ENCODE measurements at regions not wholly inside any gene's neighbourhood (a gene's known extent, or its start where the extent isn't known, plus 50 kb on each side); places are given as distances from the start of the nearest gene placed in this dataset.

DNA sequence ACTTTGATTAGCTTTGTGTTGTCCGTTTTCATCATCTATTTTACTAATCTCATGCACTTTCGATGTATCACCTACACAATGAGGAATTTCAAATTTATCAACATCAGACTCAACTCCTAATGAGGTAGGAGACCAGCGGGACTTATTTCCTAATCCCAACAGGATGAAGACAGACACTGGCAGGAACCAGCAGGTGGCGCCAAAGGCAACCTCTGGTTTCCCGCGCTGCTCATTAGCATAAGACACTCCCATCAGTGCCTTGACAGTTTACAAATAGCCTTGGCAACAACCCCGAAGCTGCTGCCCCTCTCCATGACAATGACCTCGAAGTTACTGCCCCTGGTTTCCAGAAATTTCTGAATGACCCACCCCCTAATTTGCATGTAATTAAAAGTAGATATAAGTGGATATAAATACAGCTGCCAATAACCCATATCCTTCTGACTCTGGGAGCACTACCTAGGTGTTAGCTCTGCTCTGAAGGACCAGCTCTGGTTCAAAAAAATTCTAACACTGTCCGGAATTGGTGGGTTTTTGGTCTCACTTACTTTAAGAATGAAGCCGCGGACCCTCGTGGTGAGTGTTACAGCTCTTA lies 974.8 kb downstream of the ADGRL2 start:
- DNase-seq (ENCODE audit: low read depth): no peak

DNA sequence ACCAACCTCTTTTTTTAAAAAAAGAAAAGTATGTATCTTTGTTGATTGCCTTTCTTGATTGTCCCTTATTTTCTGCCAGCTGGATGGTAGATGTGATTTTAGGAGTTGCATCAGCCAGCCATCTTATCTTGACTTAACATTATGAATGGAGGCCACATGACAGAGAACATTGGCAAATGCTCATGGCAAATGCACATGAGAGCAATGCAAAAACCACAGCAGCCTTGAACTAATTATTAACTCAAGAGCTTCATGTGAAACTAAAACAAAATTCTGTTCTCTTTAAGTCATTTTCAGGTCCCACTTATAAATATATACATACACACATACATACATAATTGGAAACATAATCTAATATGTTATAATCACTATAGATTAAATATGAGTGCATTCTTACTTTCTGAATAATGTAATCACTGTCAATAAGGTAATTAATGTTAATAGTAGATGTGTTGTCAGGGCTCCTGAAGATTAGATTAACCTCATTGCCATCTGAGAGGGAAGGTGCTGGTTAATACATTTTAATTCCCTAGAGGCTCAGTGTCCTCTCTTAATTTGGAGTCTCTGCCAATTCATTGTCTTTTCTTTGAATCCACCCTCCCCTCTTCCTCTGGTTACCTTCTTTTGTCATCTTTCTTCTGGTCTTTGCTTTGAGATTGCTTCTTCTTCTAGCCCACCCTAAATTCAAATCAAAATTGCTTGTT lies 962.2 kb downstream of the ADGRL2 start:
- DNase-seq (ENCODE audit: low read depth): no peak

DNA sequence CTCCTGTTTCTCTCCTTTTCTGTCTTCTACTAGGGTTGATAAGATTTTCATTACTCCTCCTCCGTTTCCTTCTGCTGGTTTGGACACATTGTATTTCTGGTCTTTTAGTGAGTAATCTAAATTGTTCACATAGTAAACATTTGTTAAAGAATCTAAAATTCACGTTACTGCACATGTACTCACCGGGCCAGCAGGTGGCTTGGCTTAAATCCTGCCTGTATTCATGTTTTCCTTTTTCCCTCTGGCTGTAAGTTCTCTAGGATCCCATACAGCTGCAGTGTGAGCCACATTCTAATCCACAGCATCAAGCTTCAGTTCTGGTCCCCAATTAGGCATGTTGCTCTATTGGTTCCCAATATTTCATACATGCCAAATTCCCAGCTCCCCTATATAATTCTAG lies 958.3 kb downstream of the ADGRL2 start:
- no peak for DNase-seq (ENCODE audit: low read depth)

DNA sequence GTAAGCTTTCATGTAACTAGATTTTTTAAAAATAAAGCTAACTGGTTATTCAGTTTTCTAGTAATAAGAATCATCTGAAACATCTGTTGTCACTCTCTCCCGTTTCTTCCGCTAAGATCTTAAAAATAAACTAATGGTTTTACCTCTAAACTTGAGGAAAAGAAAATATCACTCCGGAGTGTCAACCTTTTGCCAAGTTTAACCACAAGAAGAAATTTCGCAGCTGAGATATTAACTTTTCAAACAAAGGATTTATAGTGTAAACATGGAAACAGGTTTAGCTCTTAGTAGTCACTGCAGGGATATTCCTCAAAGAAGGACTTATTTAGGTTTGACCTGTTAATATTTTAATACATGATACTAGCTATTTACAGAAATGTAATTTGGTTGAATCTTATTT lies 954.9 kb downstream of the ADGRL2 start:
- no peak for DNase-seq (ENCODE audit: low read depth)

DNA sequence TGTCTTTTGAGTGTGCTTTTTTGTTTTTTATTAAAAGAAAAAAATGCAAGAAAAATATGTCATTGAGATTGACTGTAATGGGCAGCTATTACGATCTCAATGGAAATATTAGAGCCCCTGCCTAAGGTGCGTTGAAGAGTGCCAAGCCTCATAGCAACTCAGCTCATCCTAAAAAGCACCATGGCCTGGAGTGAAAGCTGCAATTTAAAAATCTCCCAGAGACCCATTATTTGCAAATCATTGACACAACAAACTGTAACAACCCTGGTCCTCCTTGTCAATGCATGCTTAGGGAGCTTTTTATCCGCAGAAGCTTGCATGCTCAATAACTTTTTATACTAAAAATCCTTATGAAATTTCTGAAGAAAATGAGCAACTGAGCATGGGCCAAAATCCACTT lies 954.5 kb downstream of the ADGRL2 start:
- DNase-seq (ENCODE audit: low read depth): no peak

DNA sequence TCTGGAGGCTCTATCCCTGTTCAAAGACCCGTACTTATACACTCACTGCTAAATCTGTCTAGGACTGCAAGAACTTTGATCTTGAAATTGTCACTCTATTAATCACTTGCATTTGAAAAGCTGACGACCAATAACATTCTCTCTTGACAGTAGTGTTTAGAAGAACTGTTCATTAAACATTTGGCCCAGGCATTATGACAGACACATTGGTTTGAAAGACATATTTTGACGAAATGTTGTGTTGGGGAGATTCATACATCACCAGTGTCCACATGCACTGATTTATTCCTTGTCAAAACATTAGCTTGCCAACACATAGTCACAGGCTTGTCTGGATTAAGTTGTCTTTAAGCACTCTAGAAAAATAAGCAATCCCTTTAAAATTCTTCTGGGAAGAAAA lies 951.3 kb downstream of the ADGRL2 start:
- no peak for DNase-seq (ENCODE audit: low read depth)

DNA sequence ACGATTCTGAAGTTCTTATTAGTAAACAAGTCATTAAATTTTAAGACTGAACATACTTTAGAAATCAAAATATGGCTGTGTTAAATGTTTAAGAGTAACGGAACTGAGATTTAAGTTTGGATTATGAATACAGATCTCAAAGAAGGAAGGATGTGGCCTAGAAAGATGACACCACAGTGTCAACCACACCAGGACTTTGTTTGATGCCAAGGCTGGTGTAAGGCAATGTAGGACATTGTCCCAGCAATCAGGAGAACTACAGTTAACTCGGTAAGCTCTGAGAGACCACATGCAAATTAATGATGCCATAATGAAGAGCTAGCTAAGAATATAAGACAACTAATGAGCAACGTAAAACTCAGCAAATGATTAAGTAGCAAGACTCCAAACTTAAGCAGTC lies 932.9 kb downstream of the ADGRL2 start:
- no peak for DNase-seq (ENCODE audit: low read depth)

DNA sequence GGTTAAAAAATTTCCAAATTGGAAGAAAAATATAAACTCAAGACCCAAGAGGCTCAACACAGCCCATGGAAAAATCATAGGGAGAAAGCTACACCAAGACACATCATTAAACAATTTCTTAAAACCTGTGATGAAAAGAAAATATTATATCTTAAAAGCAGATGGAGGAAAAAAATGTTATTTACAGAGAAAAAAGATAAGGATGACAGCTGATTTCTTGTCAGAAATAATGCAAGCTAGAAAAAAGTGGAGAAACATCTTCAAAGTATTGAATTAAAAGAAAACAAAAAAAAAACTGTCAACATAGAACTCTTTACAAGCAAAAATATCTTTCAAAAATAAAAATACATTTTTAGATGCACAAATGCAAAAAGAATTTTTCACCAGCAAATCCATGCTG lies 930.5 kb downstream of the ADGRL2 start:
- no peak for DNase-seq (ENCODE audit: low read depth)

DNA sequence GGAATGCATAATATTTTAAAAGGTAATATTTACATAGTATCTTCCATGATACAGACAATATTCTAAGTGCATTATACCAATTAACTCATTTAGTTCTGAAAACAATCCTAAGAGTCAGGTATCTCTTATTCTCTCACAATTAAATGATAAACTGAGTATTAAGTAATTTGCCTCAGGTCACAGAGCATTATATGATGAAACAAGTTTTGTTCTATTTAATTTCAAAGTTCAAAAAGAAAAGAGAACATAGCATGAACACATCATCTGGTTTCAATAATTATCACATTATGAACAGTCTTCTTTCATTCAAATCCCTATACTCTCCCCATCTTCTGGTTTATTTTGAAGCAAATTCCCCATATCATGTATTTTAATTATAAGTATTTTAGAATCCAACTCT lies 927.5 kb downstream of the ADGRL2 start:
- DNase-seq (ENCODE audit: low read depth): no peak

DNA sequence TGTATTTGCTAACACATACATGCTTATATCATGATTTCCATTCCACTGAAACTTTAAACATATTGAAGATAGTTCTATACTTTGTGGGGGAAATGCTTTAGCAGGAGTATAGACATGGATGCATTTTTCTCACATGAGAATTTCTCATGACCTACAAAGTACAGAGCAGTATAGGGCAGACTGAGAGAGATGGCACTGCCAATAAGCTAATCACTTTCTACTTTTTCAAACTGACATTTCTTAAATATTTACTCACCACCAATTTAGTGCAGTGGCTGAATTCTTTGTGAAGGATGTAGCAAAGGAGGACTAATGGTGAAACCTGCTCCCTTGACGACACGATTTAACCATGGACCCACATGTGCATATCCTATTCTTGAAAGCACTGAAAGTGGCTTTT lies 923.5 kb downstream of the ADGRL2 start:
- DNase-seq (ENCODE audit: low read depth): no peak

DNA sequence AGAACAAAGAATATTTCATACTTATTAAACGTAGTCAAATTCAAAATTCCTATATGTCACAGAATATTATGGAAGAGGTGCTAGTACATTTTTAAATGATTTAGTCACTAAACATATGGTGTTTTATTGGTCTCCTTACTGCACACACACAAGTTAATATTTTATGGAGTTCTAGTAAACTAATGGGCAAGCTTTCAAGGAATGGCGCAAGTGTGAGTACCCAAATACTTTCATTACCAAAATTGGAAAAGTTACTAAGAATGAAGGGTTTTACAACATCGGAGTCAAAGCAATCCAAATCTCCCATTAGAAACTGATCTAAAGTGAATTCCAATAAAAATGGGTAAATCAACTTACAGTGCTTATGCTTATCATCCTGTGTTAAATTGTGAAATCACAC lies 921.9 kb downstream of the ADGRL2 start:
- DNase-seq (ENCODE audit: low read depth): no peak

DNA sequence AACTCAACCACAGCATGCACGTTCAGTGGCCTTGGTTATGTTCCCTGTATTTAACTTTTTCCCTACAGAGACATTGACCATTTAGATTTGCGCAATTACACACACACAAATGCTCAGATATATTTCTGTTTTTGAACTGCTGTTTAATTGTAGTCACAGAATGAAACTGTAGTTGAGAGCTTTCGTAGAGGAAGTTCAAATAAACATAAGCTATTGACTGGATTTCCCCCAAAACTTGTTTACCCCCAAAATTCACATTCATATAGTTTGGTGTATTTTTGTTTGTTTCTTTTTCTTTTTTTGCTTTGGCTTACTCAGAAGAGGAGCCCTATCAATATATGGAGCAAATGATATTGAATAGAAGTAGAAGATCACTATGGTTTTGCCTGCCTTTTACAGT lies 921.0 kb downstream of the ADGRL2 start:
- no peak for DNase-seq (ENCODE audit: low read depth)

DNA sequence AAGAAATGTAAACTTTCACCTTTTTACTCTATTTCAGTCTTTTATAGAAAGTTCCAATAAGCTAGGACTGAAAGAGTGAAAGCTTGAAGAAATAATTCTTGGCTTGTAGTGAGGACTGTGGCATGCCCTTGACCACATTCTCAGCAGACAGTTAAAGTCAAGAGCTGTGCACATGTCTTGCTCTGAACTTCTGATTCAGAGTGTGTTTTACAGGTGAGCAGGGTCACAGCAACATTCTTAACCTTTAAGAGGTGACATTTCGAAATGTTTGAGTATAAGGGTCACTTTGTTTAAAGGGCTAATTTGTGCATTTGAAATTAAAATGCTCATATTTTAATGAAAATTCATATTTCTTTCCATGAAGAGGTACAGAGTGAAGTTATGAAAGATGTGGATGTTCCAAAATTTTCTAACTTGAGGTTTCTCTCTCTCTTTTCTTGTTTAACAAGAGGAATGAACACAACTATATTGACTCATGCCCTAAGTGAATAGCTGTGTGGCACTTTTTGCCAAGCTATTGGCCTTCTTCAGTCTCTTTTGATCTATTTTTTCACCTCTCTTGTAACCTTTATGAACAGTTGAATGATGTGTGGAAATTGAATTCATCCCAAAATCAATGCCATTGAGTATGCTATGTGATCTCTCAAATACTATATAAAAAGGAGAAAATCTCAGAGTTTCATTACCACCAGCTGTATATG lies 918.1 kb downstream of the ADGRL2 start:
- DNase-seq (ENCODE audit: low read depth): no peak

DNA sequence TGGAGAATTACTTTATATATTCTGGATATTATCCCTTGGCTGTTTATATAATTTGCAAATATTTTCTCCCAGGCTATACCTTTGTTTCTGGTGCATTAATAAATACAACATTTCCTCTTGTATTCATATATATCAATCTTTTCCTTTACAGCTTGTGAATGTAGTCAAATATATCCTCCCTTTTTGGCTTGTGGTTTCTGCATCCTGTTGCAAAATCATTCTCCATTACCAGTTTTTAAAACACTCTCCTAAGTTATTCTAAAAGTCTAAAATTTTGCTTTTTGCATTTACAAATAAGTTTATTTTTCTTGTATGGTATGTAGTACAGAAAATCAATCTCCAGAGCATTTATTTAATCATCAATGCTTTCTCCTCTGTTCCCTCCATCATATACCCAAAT lies 909.4 kb downstream of the ADGRL2 start:
- DNase-seq (ENCODE audit: low read depth): no peak

DNA sequence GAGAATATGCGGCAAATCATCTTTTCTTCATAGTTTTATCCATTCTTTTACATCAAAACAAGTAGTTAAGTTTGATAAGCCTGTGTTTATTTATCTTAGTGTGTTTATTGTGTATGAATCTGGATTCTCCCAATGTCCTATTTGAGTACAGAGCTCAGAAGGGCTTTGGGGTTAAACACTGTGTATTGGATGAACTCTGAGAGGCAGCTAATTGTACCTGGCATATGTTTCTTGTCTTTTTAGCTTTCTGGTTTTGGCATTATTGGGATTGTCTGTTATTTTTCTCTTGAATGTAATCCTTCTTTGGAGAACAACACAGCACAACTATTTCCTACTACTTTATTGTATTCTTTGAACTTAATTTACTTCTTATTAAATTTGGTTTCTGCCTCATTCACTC lies 906.9 kb downstream of the ADGRL2 start:
- DNase-seq (ENCODE audit: low read depth): no peak

DNA sequence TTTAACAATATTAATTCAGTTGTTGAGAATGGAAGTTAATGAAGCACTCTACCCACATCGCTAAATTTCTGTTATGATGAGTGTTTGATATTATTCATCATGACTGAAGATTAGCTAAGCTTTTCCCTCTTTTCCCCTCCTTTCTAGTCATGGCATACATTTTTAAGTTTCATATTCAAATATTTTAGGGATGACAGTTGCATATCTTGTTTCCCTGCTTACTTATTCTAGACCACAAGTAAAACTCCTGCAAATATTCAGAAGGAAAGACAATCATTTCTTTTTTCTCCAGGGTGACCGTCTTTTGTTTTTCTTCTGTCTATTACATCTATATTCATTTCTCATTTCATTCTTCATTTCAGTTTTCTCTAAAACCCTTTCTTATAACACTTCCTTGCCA lies 906.0 kb downstream of the ADGRL2 start:
- DNase-seq (ENCODE audit: low read depth): no peak

DNA sequence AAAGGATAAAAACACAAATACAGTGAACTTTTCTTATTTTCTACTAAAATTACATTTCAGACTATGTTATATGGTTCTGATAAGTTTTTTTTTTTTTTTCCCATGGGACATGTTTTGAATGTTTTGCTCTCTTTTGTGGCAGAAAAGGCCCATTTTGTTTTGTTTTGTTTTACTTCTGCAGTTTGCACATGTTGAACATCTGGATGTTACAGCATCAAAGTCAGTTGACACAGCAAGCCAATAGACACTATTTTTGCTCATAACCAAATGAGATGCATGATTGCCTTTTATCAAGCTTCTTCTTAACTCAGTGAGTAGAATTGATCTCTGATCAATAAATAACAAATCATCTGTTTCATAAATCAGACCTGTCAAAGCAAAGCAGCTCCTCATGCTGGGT lies 904.2 kb downstream of the ADGRL2 start:
- DNase-seq (ENCODE audit: low read depth): no peak

DNA sequence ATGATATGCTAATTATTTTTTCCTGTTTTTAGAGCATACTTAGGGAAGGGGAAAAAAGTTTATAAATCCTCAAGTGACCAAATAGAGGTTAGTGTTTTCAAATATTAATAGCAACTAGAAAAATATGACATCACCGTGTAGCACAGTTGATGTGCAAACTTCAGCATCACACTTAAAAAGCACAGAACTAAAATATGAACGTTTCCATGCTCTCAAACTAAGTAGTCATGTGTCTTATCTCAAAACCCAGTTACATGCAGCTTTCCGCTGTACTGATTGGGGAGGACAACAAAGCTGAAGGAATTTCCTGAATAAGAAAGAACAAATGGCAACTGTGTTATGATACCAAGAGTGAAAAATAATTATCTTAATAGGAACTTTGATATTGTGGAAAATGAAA lies 903.7 kb downstream of the ADGRL2 start:
- no peak for DNase-seq (ENCODE audit: low read depth)

DNA sequence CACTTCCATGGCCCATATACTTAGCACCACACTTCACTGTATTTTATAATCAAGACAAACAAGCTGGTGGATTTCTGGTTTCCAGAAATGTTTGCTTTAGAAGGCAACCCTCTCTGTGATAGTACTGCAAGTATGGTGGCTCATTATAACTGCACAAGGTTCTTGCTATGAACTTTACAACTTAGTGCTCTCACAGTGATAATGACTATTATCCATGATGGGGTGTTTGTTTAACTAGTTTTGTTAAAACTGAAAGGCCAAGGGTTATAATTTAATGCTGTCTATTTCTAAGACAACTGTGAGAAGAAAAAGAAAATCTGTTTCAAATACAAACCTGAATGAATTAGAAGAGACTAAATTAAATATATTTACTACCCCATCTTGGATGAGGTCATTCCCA lies 903.2 kb downstream of the ADGRL2 start:
- DNase-seq (ENCODE audit: low read depth): no peak

DNA sequence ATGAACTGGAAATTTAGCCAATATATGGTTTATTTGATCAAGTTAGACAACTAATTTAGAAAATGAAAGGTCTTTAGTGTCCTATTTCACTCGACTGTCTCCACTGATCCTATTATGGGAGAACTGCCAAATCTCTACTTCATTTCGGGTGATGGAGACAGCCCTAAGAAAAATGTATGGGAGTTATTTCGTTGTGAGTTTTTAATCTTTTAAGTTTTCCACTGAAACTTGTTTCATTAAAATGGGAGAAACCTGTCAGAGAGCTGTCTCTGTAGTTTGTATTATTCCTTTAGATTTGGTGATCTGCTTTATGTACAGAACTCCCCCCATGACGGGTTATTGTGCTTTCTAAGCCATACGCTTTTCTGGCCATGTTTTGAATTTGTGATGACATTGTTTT lies 899.7 kb downstream of the ADGRL2 start:
- no peak for DNase-seq (ENCODE audit: low read depth)

DNA sequence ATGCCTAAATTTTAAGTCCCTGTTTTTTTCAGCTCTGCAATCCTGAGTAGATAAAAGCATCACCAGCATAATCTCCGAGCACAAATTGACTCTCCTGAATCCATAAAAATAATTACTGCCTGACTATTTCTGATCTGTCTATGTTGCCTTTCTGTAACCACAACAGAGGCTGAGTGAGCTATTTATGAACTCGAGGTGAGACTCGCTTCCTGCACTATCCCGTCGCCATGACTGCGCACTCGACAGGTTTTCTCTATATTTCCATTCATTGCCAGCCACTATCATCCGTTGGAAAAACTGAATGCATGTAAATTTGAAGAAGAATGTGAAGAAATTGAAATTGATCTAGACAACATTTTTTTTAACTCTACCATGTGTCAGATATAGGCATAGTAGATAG lies 897.2 kb downstream of the ADGRL2 start:
- no peak for DNase-seq (ENCODE audit: low read depth)

DNA sequence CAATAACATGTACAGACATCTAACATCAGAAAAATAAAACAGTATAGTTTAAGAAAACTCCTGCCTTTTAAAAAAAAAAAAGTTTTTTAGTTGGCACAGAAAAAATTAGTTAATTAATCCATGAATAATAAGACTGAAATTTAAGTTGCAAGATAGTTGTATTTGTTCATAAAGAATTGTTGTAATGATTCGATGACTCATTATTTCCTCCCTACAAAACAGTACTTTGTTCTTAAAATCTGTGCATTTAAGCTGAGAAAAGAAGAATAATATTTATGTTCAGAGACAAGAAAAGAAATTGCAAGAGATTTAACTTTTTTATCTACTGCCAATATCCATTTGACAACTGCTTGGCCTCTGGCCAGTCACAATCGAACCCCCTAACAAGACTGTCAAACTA lies 894.7 kb downstream of the ADGRL2 start:
- DNase-seq (ENCODE audit: low read depth): no peak

DNA sequence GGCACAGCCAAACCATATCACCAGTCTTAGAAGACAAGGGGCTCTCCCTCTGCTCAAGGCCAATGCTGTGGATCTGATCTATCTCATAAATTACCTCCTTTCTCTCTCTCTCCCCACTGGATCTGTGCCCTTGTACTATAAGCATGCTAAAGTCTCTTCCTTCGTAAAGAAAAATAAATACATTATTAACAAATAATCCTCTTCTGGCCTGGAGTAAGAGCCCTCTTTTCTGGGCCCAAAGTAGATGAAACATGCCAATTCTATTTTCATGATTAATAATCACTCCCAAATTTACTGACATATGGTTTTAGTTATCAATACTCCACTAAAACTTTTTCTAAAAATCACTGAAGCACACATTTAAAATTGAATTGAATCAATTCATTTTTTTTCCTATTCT lies 889.7 kb downstream of the ADGRL2 start:
- no peak for DNase-seq (ENCODE audit: low read depth)

DNA sequence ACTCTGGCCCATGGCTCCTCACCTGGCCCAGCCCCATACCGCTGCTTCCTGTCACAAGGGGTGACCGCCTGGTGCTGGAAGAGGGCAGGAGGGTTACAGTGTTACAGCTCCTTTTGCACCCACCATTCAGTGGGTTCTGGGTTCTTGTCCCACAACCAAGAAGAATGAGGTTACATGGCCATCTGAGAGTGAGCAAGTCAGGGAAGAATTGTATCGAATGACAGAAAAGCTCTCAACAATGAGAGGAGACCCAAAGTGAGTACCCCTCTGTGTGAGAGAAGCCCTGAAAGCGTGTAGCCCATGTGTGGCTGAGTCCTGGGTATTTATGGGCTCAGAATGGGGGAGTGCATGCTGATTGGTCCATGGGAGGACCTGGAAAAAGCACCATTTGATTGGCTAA lies 888.5 kb downstream of the ADGRL2 start:
- DNase-seq (ENCODE audit: low read depth): no peak

Measured in GM04504 (cell line).